Kidney (tissue), 13 donors: ENCODE measurements at regions not wholly inside any gene's neighbourhood (a gene's known extent, or its start where the extent isn't known, plus 50 kb on each side); places are given as distances from the start of the nearest gene placed in this dataset.

Experiments
- DNase-seq, 5 donors: peaks; one replicate each; pipeline ENCODE4 v3.0.0-alpha.2; 2013 to 2020
- FAIRE-seq: peaks from 2 replicates; lab custom pipeline; 2012; peaks lifted over from hg19 to GRCh38; lab: Jason Lieb, UNC
- H3K27ac ChIP-seq, 2 donors: one replicate each; pipeline ENCODE4 v1.7.0; 2013; ENCODE audit warnings: low read depth in 2 of 2, low read length in 2 of 2, inconsistent platforms in 1 of 2
- H3K27me3 ChIP-seq: one replicate; pipeline ENCODE4 v1.7.1; 2013; ENCODE audit warnings: low read length, inconsistent platforms; ENCODE audit not compliant: control insufficient read depth, insufficient read depth
- H3K36me3 ChIP-seq, 3 donors: one replicate each; pipeline versions ENCODE4 v1.7.0 to v1.7.1; 2013; ENCODE audit warnings: low read length in 3 of 3, control low read depth in 1 of 3, inconsistent platforms in 1 of 3; ENCODE audit not compliant: insufficient read depth in 3 of 3, control insufficient read depth in 2 of 3
- H3K4me1 ChIP-seq, 3 donors: one replicate each; pipeline versions ENCODE4 v1.7.0 to v1.7.1; 2013; ENCODE audit warnings: low read length in 3 of 3, inconsistent platforms in 1 of 3, low read depth in 1 of 3; ENCODE audit not compliant: control insufficient read depth in 2 of 3, insufficient read depth in 2 of 3
- H3K4me3 ChIP-seq, 3 donors: one replicate each; pipeline versions ENCODE4 v1.7.0 to v1.8.1; 2013; ENCODE audit warnings: low read length in 3 of 3, control low read depth in 1 of 3, inconsistent platforms in 1 of 3
- H3K9ac ChIP-seq, 3 donors: one replicate each; pipeline versions ENCODE4 v1.7.0 to v1.7.1; 2013; ENCODE audit warnings: low read length in 3 of 3, control low read depth in 1 of 3, inconsistent platforms in 1 of 3
- H3K9me3 ChIP-seq, 3 donors: one replicate each; pipeline versions ENCODE4 v1.7.0 to v1.7.1; 2013; ENCODE audit warnings: low read length in 3 of 3, control low read depth in 1 of 3, inconsistent platforms in 1 of 3; ENCODE audit not compliant: control insufficient read depth in 2 of 3, insufficient read depth in 1 of 3
- intact Hi-C: fragments of 100-400 bp; cut with DNase I; formaldehyde crosslinking; loops from one replicate; pipeline ENCODE4 v1.11.1; 2022
- TF ChIP-seq, protein P1 (sequence below): IDR thresholded peaks from 3 replicates; pipeline ENCODE4 v1.5.1; 2012; ENCODE audit warnings: mild to moderate bottlenecking, moderate library complexity, borderline replicate concordance; ENCODE audit not compliant: insufficient read depth; ENCODE audit errors: extremely low read depth
- donor health status: control.
- donor health status: control.
- donor health status: control.
- donor health status: control.
- donor health status: control.
- donor health status: DM: yes; HTN: yes; CAD: no.
- donor health status: Normal renal cell carcinoma (clear cell type).

- DNase-seq (peak in 2 of 5 donors; percentile 22 to 26), FAIRE-seq (no peak)
- intact Hi-C loops: no loop called here
- no peak overlapping the region for H3K27ac ChIP-seq
- no peak overlapping the region for H3K4me3 ChIP-seq
- H3K36me3 ChIP-seq: no peaks in the 10 kb centered on the region
- H3K27me3 ChIP-seq: no peaks in the 10 kb centered on the region
- H3K9ac ChIP-seq: no peak overlapping the region
- H3K4me1 ChIP-seq: no peaks in the 10 kb centered on the region
- TF ChIP-seq, protein P1, sequence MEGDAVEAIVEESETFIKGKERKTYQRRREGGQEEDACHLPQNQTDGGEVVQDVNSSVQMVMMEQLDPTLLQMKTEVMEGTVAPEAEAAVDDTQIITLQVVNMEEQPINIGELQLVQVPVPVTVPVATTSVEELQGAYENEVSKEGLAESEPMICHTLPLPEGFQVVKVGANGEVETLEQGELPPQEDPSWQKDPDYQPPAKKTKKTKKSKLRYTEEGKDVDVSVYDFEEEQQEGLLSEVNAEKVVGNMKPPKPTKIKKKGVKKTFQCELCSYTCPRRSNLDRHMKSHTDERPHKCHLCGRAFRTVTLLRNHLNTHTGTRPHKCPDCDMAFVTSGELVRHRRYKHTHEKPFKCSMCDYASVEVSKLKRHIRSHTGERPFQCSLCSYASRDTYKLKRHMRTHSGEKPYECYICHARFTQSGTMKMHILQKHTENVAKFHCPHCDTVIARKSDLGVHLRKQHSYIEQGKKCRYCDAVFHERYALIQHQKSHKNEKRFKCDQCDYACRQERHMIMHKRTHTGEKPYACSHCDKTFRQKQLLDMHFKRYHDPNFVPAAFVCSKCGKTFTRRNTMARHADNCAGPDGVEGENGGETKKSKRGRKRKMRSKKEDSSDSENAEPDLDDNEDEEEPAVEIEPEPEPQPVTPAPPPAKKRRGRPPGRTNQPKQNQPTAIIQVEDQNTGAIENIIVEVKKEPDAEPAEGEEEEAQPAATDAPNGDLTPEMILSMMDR: no peak
- no peaks in the 10 kb centered on the region for H3K9me3 ChIP-seq
Observed at GRCh38 chr3:69458803-69459365, 73.0 kb upstream of the FRMD4B start.

GRCh38 chr3:69456631-69457030 lies 70.7 kb upstream of the FRMD4B start:
- Histone ChIP-seq H3K27me3 (no peaks in the 10 kb centered on the region), H3K9ac (no peak overlapping the region), H3K27ac (no peak overlapping the region), H3K4me1 (no peaks in the 10 kb centered on the region), H3K36me3 (no peaks in the 10 kb centered on the region), H3K9me3 (no peaks in the 10 kb centered on the region), H3K4me3 (no peak overlapping the region)
- TF ChIP-seq, protein P1: no peak
- FAIRE-seq (no peak), DNase-seq (no peak)
- intact Hi-C loops: no loop called here

GRCh38 chr3:69454204-69454787 lies 68.4 kb upstream of the FRMD4B start:
- no peak overlapping the region for H3K4me3 ChIP-seq
- no peaks in the 10 kb centered on the region for H3K4me1 ChIP-seq
- no peak overlapping the region for H3K9ac ChIP-seq
- H3K9me3 ChIP-seq: no peaks in the 10 kb centered on the region
- no peak overlapping the region for H3K27ac ChIP-seq
- no peaks in the 10 kb centered on the region for H3K27me3 ChIP-seq
- TF ChIP-seq, protein P1: no peak
- intact Hi-C loops: no loop called here
- DNase-seq: peak in 1 of 5 donors; percentile 57
- FAIRE-seq: no peak
- no peaks in the 10 kb centered on the region for H3K36me3 ChIP-seq
